LNCAP (cell line): ENCODE measurements at regions not wholly inside any gene's neighbourhood (a gene's known extent, or its start where the extent isn't known, plus 50 kb on each side); places are given as distances from the start of the nearest gene placed in this dataset.

Source experiments
- CTCF ChIP-seq: fragments of 450-650 bp; IDR thresholded peaks from 2 replicates; pipeline ENCODE4 v1.5.1; 2017; ENCODE audit warnings: mild to moderate bottlenecking

GRCh38 chr5:17069995-17070511 lies 134.0 kb upstream of the MYO10 start:
- TF ChIP-seq CTCF: no peak

- TF ChIP-seq CTCF: no peak
Measured at GRCh38 chr5:17070647-17071046, 134.6 kb upstream of the MYO10 start.

DNA sequence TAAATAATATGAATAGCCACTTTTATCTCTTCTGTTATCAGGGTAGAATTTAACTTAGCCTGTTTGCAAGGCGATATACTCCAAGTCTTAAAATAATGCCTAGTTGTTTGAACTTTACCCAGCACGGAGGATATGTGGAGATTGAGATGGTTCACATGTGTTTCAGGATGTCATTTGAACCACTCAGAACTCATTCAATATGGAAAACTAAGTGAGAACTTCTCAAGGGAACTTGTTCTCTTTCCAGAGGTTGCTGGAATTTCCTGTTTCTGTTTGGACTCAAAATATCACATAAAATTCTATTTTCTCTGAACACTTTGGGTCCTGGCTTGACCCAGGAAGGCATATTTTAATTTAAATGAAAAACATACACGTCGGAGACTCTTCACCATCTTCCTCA lies 139.1 kb upstream of the MYO10 start:
- TF ChIP-seq CTCF: no peak

DNA sequence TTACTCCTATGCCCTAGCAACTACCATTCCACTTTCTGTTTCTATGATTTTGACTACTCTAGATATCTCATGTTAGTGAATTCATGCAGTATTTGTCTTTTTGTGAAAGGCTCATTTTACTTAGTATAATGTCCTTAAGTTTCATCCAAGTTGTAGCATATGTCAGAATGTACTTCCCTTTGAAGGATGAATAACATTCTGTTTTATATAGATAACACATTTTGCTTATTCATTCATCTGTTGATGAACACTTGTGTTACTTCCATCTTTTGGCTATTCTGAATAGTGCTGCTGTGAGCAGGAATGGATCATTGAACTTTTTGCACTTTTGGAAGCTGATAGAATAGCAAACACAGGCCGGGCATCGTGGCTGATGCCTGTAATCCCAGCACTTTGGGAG lies 140.2 kb upstream of the MYO10 start:
- no peak for TF ChIP-seq CTCF

- TF ChIP-seq CTCF: no peak
Measured at GRCh38 chr5:17077440-17078233, 139.8 kb upstream of the BASP1 start.

GRCh38 chr5:17079562-17079961 lies 137.9 kb upstream of the BASP1 start:
- no peak for TF ChIP-seq CTCF

DNA sequence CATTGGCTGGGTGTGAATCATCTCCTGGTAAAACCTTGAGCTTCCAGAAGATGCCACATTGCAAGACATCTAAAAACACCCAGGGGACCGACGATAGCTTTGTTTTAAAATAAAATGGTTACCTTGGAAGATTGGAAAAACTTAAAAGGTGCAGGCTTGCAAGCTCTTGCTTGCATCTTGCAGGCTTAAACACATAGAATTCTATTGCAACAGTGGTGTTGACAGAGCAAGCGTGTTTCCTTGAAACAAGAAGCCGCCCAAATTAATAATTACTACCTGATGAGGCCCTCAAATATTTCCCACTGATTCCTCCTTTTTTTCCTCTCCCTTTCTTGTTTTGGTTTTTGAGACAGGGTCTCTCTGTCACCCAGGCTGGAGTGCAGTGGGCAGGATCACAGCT lies 137.1 kb upstream of the BASP1 start:
- no peak for TF ChIP-seq CTCF

GRCh38 chr5:17081142-17081541 lies 136.3 kb upstream of the BASP1 start:
- no peak for TF ChIP-seq CTCF
